LNCAP (cell line): ENCODE measurements at regions not wholly inside any gene's neighbourhood (a gene's known extent, or its start where the extent isn't known, plus 50 kb on each side); places are given as distances from the start of the nearest gene placed in this dataset.

Source experiments
- CTCF ChIP-seq: fragments of 450-650 bp; IDR thresholded peaks from 2 replicates; pipeline ENCODE4 v1.5.1; 2017; ENCODE audit warnings: mild to moderate bottlenecking

- no peak for TF ChIP-seq CTCF
These were observed 200.2 kb downstream of the RPLP1 start for GRCh38 chr15:69652751-69653305.

- TF ChIP-seq CTCF, result no peak
These were observed 200.7 kb downstream of the RPLP1 start for GRCh38 chr15:69653306-69653705.

- no peak for TF ChIP-seq CTCF
These were observed 201.2 kb downstream of the RPLP1 start for GRCh38 chr15:69653846-69654245.

- TF ChIP-seq CTCF, result no peak
These were observed 203.8 kb downstream of the RPLP1 start for GRCh38 chr15:69656271-69657030.

GRCh38 chr15:69657626-69658025, 205.0 kb downstream of the RPLP1 start:
- no peak for TF ChIP-seq CTCF

- TF ChIP-seq CTCF, result no peak
These were observed 205.9 kb downstream of the RPLP1 start for GRCh38 chr15:69658411-69658945.

GRCh38 chr15:69659454-69660050, 206.9 kb downstream of the RPLP1 start:
- no peak for TF ChIP-seq CTCF
